ENCODE measurements at regions not wholly inside any gene's neighbourhood (a gene's known extent, or its start where the extent isn't known, plus 50 kb on each side); places are given as distances from the start of the nearest gene placed in this dataset.
"Not testable (repeated sequence)": the region's sequence is repeated elsewhere in the genome, so short reads cannot be mapped to it uniquely, and the experiment has no call there.

- DNase-seq (ENCODE audit: low read depth in 6 of 9, low spot score in 9 of 9), result no peak
- no peak overlapping the region for H3K27ac ChIP-seq (ENCODE audit: low read depth in 1 of 2, low read length in 1 of 2)
- no peaks in the 10 kb centered on the region for H3K27me3 ChIP-seq (ENCODE audit: control insufficient read depth in 2 of 2, insufficient read depth in 1 of 2, low read length in 1 of 2)
- H3K4me3 ChIP-seq (ENCODE audit: low read length in 2 of 2), result no peak overlapping the region
- 96% methylated on average over 10 of the region's 10 CpGs for WGBS
- no peaks in the 10 kb centered on the region for H3K36me3 ChIP-seq (ENCODE audit: control insufficient read depth in 2 of 2, insufficient read depth in 2 of 2, low read length in 1 of 2)
- no peaks in the 10 kb centered on the region for H3K9me3 ChIP-seq (ENCODE audit: control insufficient read depth in 2 of 2, insufficient read depth in 1 of 2, low read length in 1 of 2)
- H3K4me1 ChIP-seq (ENCODE audit: control insufficient read depth in 2 of 2, insufficient read depth in 2 of 2, low read length in 2 of 2), result no peaks in the 10 kb centered on the region
Observed at GRCh38 chr12:128109236-128109635, 157.7 kb upstream of the TMEM132C start.

GRCh38 chr12:128109636-128110035 lies 157.3 kb upstream of the TMEM132C start:
- Histone ChIP-seq H3K9me3 (ENCODE audit: control insufficient read depth in 2 of 2, insufficient read depth in 1 of 2, low read length in 1 of 2) (no peaks in the 10 kb centered on the region), H3K36me3 (ENCODE audit: control insufficient read depth in 2 of 2, insufficient read depth in 2 of 2, low read length in 1 of 2) (no peaks in the 10 kb centered on the region), H3K27me3 (ENCODE audit: control insufficient read depth in 2 of 2, insufficient read depth in 1 of 2, low read length in 1 of 2) (no peaks in the 10 kb centered on the region), H3K27ac (ENCODE audit: low read depth in 1 of 2, low read length in 1 of 2) (no peak overlapping the region), H3K4me3 (ENCODE audit: low read length in 2 of 2) (no peak overlapping the region), H3K4me1 (ENCODE audit: control insufficient read depth in 2 of 2, insufficient read depth in 2 of 2, low read length in 2 of 2) (no peaks in the 10 kb centered on the region)
- DNase-seq (ENCODE audit: low read depth in 6 of 9, low spot score in 9 of 9), result no peak
- 91% methylated on average over 12 of the region's 12 CpGs for WGBS

GRCh38 chr12:128111333-128111732 lies 155.6 kb upstream of the TMEM132C start:
- Histone ChIP-seq H3K4me3 (ENCODE audit: low read length in 2 of 2) (no peak overlapping the region), H3K27me3 (ENCODE audit: control insufficient read depth in 2 of 2, insufficient read depth in 1 of 2, low read length in 1 of 2) (no peaks in the 10 kb centered on the region), H3K4me1 (ENCODE audit: control insufficient read depth in 2 of 2, insufficient read depth in 2 of 2, low read length in 2 of 2) (no peaks in the 10 kb centered on the region), H3K27ac (ENCODE audit: low read depth in 1 of 2, low read length in 1 of 2) (no peak overlapping the region), H3K36me3 (ENCODE audit: control insufficient read depth in 2 of 2, insufficient read depth in 2 of 2, low read length in 1 of 2) (no peaks in the 10 kb centered on the region), H3K9me3 (ENCODE audit: control insufficient read depth in 2 of 2, insufficient read depth in 1 of 2, low read length in 1 of 2) (peaks cover 0 to 2% of the 10 kb centered on the region in 2 donors)
- no peak for DNase-seq (ENCODE audit: low read depth in 6 of 9, low spot score in 9 of 9)
- 86% methylated on average over 9 of the region's 9 CpGs for WGBS

GRCh38 chr12:128111951-128112350 lies 155.0 kb upstream of the TMEM132C start:
- no peak overlapping the region for H3K27ac ChIP-seq (ENCODE audit: low read depth in 1 of 2, low read length in 1 of 2)
- no peaks in the 10 kb centered on the region for H3K4me1 ChIP-seq (ENCODE audit: control insufficient read depth in 2 of 2, insufficient read depth in 2 of 2, low read length in 2 of 2)
- no peak for DNase-seq (ENCODE audit: low read depth in 6 of 9, low spot score in 9 of 9)
- no peaks in the 10 kb centered on the region for H3K27me3 ChIP-seq (ENCODE audit: control insufficient read depth in 2 of 2, insufficient read depth in 1 of 2, low read length in 1 of 2)
- no peaks in the 10 kb centered on the region for H3K36me3 ChIP-seq (ENCODE audit: control insufficient read depth in 2 of 2, insufficient read depth in 2 of 2, low read length in 1 of 2)
- 49% methylated on average over 5 of the region's 5 CpGs for WGBS
- H3K9me3 ChIP-seq (ENCODE audit: control insufficient read depth in 2 of 2, insufficient read depth in 1 of 2, low read length in 1 of 2), result peaks cover 0 to 2% of the 10 kb centered on the region in 2 donors
- no peak overlapping the region for H3K4me3 ChIP-seq (ENCODE audit: low read length in 2 of 2)

- not testable (repeated sequence) for H3K4me3 ChIP-seq (ENCODE audit: low read length in 2 of 2); H3K27me3 ChIP-seq (ENCODE audit: control insufficient read depth in 2 of 2, insufficient read depth in 1 of 2, low read length in 1 of 2); H3K9me3 ChIP-seq (ENCODE audit: control insufficient read depth in 2 of 2, insufficient read depth in 1 of 2, low read length in 1 of 2); H3K27ac ChIP-seq (ENCODE audit: low read depth in 1 of 2, low read length in 1 of 2); H3K36me3 ChIP-seq (ENCODE audit: control insufficient read depth in 2 of 2, insufficient read depth in 2 of 2, low read length in 1 of 2); H3K4me1 ChIP-seq (ENCODE audit: control insufficient read depth in 2 of 2, insufficient read depth in 2 of 2, low read length in 2 of 2); DNase-seq (ENCODE audit: low read depth in 6 of 9, low spot score in 9 of 9)
- 91% methylated on average over 5 of the region's 5 CpGs for WGBS
Observed at GRCh38 chr12:128113250-128113649, 153.7 kb upstream of the TMEM132C start.

GRCh38 chr12:128114485-128114884 lies 152.5 kb upstream of the TMEM132C start:
- H3K4me1 ChIP-seq (ENCODE audit: control insufficient read depth in 2 of 2, insufficient read depth in 2 of 2, low read length in 2 of 2), result no peaks in the 10 kb centered on the region
- no peaks in the 10 kb centered on the region for H3K36me3 ChIP-seq (ENCODE audit: control insufficient read depth in 2 of 2, insufficient read depth in 2 of 2, low read length in 1 of 2)
- no peaks in the 10 kb centered on the region for H3K27me3 ChIP-seq (ENCODE audit: control insufficient read depth in 2 of 2, insufficient read depth in 1 of 2, low read length in 1 of 2)
- H3K27ac ChIP-seq (ENCODE audit: low read depth in 1 of 2, low read length in 1 of 2), result no peak overlapping the region
- H3K9me3 ChIP-seq (ENCODE audit: control insufficient read depth in 2 of 2, insufficient read depth in 1 of 2, low read length in 1 of 2), result peaks cover 0 to 6% of the 10 kb centered on the region in 2 donors
- WGBS, result 42% methylated on average over 2 of the region's 2 CpGs
- DNase-seq (ENCODE audit: low read depth in 6 of 9, low spot score in 9 of 9), result no peak
- H3K4me3 ChIP-seq (ENCODE audit: low read length in 2 of 2), result no peak overlapping the region

- Histone ChIP-seq H3K4me3 (ENCODE audit: low read length in 2 of 2) (no peak overlapping the region), H3K4me1 (ENCODE audit: control insufficient read depth in 2 of 2, insufficient read depth in 2 of 2, low read length in 2 of 2) (no peaks in the 10 kb centered on the region), H3K27ac (ENCODE audit: low read depth in 1 of 2, low read length in 1 of 2) (no peak overlapping the region), H3K36me3 (ENCODE audit: control insufficient read depth in 2 of 2, insufficient read depth in 2 of 2, low read length in 1 of 2) (no peaks in the 10 kb centered on the region), H3K27me3 (ENCODE audit: control insufficient read depth in 2 of 2, insufficient read depth in 1 of 2, low read length in 1 of 2) (no peaks in the 10 kb centered on the region), H3K9me3 (ENCODE audit: control insufficient read depth in 2 of 2, insufficient read depth in 1 of 2, low read length in 1 of 2) (peaks cover 0 to 13% of the 10 kb centered on the region in 2 donors)
- 92% methylated on average over 5 of the region's 5 CpGs for WGBS
- no peak for DNase-seq (ENCODE audit: low read depth in 6 of 9, low spot score in 9 of 9)
Observed at GRCh38 chr12:128116537-128116936, 150.4 kb upstream of the TMEM132C start.

- WGBS, result 97% methylated on average over 4 of the region's 4 CpGs
- no peak overlapping the region for H3K4me3 ChIP-seq (ENCODE audit: low read length in 2 of 2)
- no peak overlapping the region for H3K27ac ChIP-seq (ENCODE audit: low read depth in 1 of 2, low read length in 1 of 2)
- peaks cover 0 to 20% of the 10 kb centered on the region in 2 donors for H3K9me3 ChIP-seq (ENCODE audit: control insufficient read depth in 2 of 2, insufficient read depth in 1 of 2, low read length in 1 of 2)
- H3K27me3 ChIP-seq (ENCODE audit: control insufficient read depth in 2 of 2, insufficient read depth in 1 of 2, low read length in 1 of 2), result no peaks in the 10 kb centered on the region
- DNase-seq (ENCODE audit: low read depth in 6 of 9, low spot score in 9 of 9), result no peak
- H3K4me1 ChIP-seq (ENCODE audit: control insufficient read depth in 2 of 2, insufficient read depth in 2 of 2, low read length in 2 of 2), result no peaks in the 10 kb centered on the region
- H3K36me3 ChIP-seq (ENCODE audit: control insufficient read depth in 2 of 2, insufficient read depth in 2 of 2, low read length in 1 of 2), result no peaks in the 10 kb centered on the region
Observed at GRCh38 chr12:128120035-128120434, 146.9 kb upstream of the TMEM132C start.

- H3K4me3 ChIP-seq (ENCODE audit: low read length in 2 of 2), result no peak overlapping the region
- 65% methylated on average over 3 of the region's 3 CpGs for WGBS
- no peaks in the 10 kb centered on the region for H3K36me3 ChIP-seq (ENCODE audit: control insufficient read depth in 2 of 2, insufficient read depth in 2 of 2, low read length in 1 of 2)
- no peaks in the 10 kb centered on the region for H3K27me3 ChIP-seq (ENCODE audit: control insufficient read depth in 2 of 2, insufficient read depth in 1 of 2, low read length in 1 of 2)
- DNase-seq (ENCODE audit: low read depth in 6 of 9, low spot score in 9 of 9), result no peak
- H3K4me1 ChIP-seq (ENCODE audit: control insufficient read depth in 2 of 2, insufficient read depth in 2 of 2, low read length in 2 of 2), result no peaks in the 10 kb centered on the region
- peaks cover 0 to 17% of the 10 kb centered on the region in 2 donors for H3K9me3 ChIP-seq (ENCODE audit: control insufficient read depth in 2 of 2, insufficient read depth in 1 of 2, low read length in 1 of 2)
- no peak overlapping the region for H3K27ac ChIP-seq (ENCODE audit: low read depth in 1 of 2, low read length in 1 of 2)
Observed at GRCh38 chr12:128121424-128121823, 145.5 kb upstream of the TMEM132C start.

- Histone ChIP-seq H3K4me1 (ENCODE audit: control insufficient read depth in 2 of 2, insufficient read depth in 2 of 2, low read length in 2 of 2) (no peaks in the 10 kb centered on the region), H3K36me3 (ENCODE audit: control insufficient read depth in 2 of 2, insufficient read depth in 2 of 2, low read length in 1 of 2) (no peaks in the 10 kb centered on the region), H3K4me3 (ENCODE audit: low read length in 2 of 2) (no peak overlapping the region), H3K9me3 (ENCODE audit: control insufficient read depth in 2 of 2, insufficient read depth in 1 of 2, low read length in 1 of 2) (peaks cover 0 to 17% of the 10 kb centered on the region in 2 donors), H3K27ac (ENCODE audit: low read depth in 1 of 2, low read length in 1 of 2) (no peak overlapping the region), H3K27me3 (ENCODE audit: control insufficient read depth in 2 of 2, insufficient read depth in 1 of 2, low read length in 1 of 2) (no peaks in the 10 kb centered on the region)
- no peak for DNase-seq (ENCODE audit: low read depth in 6 of 9, low spot score in 9 of 9)
- WGBS, result 93% methylated on average over 8 of the region's 8 CpGs
Observed at GRCh38 chr12:128123096-128123495, 143.9 kb upstream of the TMEM132C start.
